ENCODE measurements at regions not wholly inside any gene's neighbourhood (a gene's known extent, or its start where the extent isn't known, plus 50 kb on each side); places are given as distances from the start of the nearest gene placed in this dataset.

DNA sequence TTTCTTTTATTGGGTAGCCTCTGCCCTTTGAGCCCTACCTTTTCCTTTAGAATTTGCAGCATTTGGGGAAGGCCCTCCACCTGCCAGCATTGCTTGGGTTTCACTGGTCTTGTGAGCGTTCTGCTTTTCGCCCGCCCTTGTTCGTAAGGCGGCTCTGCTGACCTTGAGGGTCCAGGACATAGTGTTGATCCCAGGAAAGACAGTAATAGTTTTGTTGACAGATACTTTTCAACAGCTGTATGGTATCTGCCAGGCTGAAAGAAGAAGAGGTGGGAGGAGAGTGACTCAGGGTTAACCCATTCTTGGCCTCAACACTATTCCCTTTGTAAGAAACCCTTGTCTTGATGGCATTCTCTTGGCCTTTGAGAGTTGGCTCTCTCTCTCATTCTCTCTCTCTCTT is 113.4 kb upstream of the SPAG17 start:
- no peaks in the 10 kb centered on the region for H3K79me2 ChIP-seq (ENCODE audit: insufficient read depth, low read length)
- no peaks in the 10 kb centered on the region for H3K36me3 ChIP-seq (replicated peaks in 1 of 2; ENCODE audit: control insufficient read depth in 1 of 2, insufficient read depth in 2 of 2, low read length in 2 of 2)
- H3K9ac ChIP-seq (ENCODE audit: insufficient read depth, low read depth, low read length): no peak overlapping the region
- POLR2A ChIA-PET: no interaction called here
- TF ChIP-seq ZNF296 (CRISPR knock-in tag; conservative IDR thresholded peaks at IDR 0.05) (no peak), ADNP (CRISPR knock-in tag; IDR thresholded peaks at IDR 0.05) (no peak)
- TF ChIP-seq, protein P1, sequence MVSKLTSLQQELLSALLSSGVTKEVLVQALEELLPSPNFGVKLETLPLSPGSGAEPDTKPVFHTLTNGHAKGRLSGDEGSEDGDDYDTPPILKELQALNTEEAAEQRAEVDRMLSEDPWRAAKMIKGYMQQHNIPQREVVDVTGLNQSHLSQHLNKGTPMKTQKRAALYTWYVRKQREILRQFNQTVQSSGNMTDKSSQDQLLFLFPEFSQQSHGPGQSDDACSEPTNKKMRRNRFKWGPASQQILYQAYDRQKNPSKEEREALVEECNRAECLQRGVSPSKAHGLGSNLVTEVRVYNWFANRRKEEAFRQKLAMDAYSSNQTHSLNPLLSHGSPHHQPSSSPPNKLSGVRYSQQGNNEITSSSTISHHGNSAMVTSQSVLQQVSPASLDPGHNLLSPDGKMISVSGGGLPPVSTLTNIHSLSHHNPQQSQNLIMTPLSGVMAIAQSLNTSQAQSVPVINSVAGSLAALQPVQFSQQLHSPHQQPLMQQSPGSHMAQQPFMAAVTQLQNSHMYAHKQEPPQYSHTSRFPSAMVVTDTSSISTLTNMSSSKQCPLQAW (CRISPR knock-in tag; IDR thresholded peaks at IDR 0.05): no peak
- TF ChIP-seq, protein P2, sequence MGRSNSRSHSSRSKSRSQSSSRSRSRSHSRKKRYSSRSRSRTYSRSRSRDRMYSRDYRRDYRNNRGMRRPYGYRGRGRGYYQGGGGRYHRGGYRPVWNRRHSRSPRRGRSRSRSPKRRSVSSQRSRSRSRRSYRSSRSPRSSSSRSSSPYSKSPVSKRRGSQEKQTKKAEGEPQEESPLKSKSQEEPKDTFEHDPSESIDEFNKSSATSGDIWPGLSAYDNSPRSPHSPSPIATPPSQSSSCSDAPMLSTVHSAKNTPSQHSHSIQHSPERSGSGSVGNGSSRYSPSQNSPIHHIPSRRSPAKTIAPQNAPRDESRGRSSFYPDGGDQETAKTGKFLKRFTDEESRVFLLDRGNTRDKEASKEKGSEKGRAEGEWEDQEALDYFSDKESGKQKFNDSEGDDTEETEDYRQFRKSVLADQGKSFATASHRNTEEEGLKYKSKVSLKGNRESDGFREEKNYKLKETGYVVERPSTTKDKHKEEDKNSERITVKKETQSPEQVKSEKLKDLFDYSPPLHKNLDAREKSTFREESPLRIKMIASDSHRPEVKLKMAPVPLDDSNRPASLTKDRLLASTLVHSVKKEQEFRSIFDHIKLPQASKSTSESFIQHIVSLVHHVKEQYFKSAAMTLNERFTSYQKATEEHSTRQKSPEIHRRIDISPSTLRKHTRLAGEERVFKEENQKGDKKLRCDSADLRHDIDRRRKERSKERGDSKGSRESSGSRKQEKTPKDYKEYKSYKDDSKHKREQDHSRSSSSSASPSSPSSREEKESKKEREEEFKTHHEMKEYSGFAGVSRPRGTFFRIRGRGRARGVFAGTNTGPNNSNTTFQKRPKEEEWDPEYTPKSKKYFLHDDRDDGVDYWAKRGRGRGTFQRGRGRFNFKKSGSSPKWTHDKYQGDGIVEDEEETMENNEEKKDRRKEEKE (IDR thresholded peaks at IDR 0.05): no peak
- TF ChIP-seq, protein P3, sequence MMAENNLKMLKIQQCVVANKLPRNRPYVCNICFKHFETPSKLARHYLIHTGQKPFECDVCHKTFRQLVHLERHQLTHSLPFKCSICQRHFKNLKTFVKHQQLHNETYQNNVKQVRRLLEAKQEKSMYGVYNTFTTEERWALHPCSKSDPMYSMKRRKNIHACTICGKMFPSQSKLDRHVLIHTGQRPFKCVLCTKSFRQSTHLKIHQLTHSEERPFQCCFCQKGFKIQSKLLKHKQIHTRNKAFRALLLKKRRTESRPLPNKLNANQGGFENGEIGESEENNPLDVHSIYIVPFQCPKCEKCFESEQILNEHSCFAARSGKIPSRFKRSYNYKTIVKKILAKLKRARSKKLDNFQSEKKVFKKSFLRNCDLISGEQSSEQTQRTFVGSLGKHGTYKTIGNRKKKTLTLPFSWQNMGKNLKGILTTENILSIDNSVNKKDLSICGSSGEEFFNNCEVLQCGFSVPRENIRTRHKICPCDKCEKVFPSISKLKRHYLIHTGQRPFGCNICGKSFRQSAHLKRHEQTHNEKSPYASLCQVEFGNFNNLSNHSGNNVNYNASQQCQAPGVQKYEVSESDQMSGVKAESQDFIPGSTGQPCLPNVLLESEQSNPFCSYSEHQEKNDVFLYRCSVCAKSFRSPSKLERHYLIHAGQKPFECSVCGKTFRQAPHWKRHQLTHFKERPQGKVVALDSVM (CRISPR knock-in tag; IDR thresholded peaks at IDR 0.05): no peak
- TF ChIP-seq, protein P4, sequence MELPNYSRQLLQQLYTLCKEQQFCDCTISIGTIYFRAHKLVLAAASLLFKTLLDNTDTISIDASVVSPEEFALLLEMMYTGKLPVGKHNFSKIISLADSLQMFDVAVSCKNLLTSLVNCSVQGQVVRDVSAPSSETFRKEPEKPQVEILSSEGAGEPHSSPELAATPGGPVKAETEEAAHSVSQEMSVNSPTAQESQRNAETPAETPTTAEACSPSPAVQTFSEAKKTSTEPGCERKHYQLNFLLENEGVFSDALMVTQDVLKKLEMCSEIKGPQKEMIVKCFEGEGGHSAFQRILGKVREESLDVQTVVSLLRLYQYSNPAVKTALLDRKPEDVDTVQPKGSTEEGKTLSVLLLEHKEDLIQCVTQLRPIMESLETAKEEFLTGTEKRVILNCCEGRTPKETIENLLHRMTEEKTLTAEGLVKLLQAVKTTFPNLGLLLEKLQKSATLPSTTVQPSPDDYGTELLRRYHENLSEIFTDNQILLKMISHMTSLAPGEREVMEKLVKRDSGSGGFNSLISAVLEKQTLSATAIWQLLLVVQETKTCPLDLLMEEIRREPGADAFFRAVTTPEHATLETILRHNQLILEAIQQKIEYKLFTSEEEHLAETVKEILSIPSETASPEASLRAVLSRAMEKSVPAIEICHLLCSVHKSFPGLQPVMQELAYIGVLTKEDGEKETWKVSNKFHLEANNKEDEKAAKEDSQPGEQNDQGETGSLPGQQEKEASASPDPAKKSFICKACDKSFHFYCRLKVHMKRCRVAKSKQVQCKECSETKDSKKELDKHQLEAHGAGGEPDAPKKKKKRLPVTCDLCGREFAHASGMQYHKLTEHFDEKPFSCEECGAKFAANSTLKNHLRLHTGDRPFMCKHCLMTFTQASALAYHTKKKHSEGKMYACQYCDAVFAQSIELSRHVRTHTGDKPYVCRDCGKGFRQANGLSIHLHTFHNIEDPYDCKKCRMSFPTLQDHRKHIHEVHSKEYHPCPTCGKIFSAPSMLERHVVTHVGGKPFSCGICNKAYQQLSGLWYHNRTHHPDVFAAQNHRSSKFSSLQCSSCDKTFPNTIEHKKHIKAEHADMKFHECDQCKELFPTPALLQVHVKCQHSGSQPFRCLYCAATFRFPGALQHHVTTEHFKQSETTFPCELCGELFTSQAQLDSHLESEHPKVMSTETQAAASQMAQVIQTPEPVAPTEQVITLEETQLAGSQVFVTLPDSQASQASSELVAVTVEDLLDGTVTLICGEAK (IDR thresholded peaks at IDR 0.05): no peak
- TF ChIP-seq, protein P4 (CRISPR knock-in tag; IDR thresholded peaks at IDR 0.05): no peak
- no peak overlapping the region for H3K27ac ChIP-seq (ENCODE audit: extremely low read length, insufficient read depth, low read length)
- H4K20me1 ChIP-seq (ENCODE audit: insufficient read depth, low read length): no peaks in the 10 kb centered on the region
- DNase-seq (ENCODE audit: low spot score): no peak
- CTCF ChIA-PET (ENCODE audit: low intra/inter-chr PET ratio, low total read pairs): no interaction called here
- H3K9me3 ChIP-seq (ENCODE audit: low read length): no peaks in the 10 kb centered on the region
- FAIRE-seq: no peak
- no peak overlapping the region for H3K4me2 ChIP-seq (ENCODE audit: low read depth, low read length)
- H3K4me3 ChIP-seq (replicated peaks in 1 of 3; ENCODE audit: insufficient read depth in 1 of 3, low read depth in 2 of 3, low read length in 3 of 3): no peak overlapping the region
- ATAC-seq: no peak
- no TSS peak for BruUV-seq (replicated peaks)
- 54% methylated on average over 5 of the region's 5 CpGs for WGBS (ENCODE audit: low lambda C conversion rate)
- H3K4me1 ChIP-seq (ENCODE audit: insufficient read depth, low read length): no peaks in the 10 kb centered on the region
- H2AFZ ChIP-seq (ENCODE audit: low read length): no peak overlapping the region
- H3K27me3 ChIP-seq (ENCODE audit: control insufficient read depth in 1 of 2, insufficient read depth in 2 of 2, low read length in 2 of 2): no peaks in the 10 kb centered on the region
- in situ Hi-C loops (cut with HindIII; ENCODE audit: extremely low pct_ligation_motif_present, low pct_unique_long_range_greater_than_20kb): no loop called here
- intact Hi-C loops (cut with micrococcal nuclease; ENCODE audit: unreplicated experiment): no loop called here
